ENCODE measurements at regions not wholly inside any gene's neighbourhood (a gene's known extent, or its start where the extent isn't known, plus 50 kb on each side); places are given as distances from the start of the nearest gene placed in this dataset.

DNA sequence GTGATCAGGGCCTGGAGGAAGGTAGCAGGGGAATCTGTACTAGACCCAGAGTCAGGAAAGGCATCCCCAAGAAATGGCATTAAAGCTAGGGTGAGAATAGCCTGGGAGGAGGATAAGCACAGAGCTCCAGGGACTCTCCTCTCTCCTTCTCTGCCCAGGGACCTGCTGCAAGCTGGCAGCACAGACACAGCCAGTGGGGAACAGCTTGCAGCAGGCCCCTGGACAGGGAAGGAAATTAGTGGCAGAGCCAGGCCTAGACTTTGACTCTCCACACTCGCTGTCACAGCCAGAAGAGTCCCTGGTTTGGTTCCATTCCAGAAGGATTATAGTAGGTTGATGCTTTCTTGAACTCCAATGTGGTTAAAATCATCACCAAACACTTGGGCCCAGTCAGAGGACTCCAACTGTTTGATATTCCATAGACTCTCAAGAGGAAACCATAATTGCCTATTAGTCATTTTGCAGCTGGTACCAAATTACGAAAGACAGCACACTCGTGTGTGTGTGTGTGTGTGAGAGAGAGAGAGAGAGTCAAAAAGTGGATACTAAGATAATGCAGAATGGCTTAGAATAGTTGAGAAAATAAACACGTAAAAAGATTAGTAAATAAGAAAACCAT lies 95.5 kb upstream of the ATP8B1 start (continued):
- no peak for TF ChIP-seq SIN3A (conservative IDR thresholded peaks at IDR 0.05 in 1 of 2, IDR thresholded peaks at IDR 0.05 in 1 of 2; ENCODE audit: low read depth in 1 of 2, low read length in 2 of 2)
